Activated B cell treated with CpG ODN at 0.5 μM for 24 hours (primary cell): ENCODE measurements at regions not wholly inside any gene's neighbourhood (a gene's known extent, or its start where the extent isn't known, plus 50 kb on each side); places are given as distances from the start of the nearest gene placed in this dataset.
"Not testable (repeated sequence)": the region's sequence is repeated elsewhere in the genome, so short reads cannot be mapped to it uniquely, and the experiment has no call there.

Source experiments
- ATAC-seq: fragments of 200-7000 bp; cut with Tn5 transposase; one replicate; pipeline ENCODE4 v1.10.0; 2021; ENCODE audit warnings: low read depth, mild to moderate bottlenecking, moderate library complexity
- CTCF ChIA-PET: fragments of 350-600 bp; sonication (Branson Sonifier 250); formaldehyde crosslinking; loops from one replicate; lab custom pipeline; 2021; ENCODE audit warnings: antibody characterized with exemption; lab: Charles Lee
- POLR2A ChIA-PET: fragments of 350-600 bp; sonication (Branson Sonifier 250); formaldehyde crosslinking; loops from one replicate; lab custom pipeline; 2021; ENCODE audit warnings: antibody characterized with exemption; lab: Charles Lee
- DNase-seq: peaks from one replicate; pipeline ENCODE4 v3.0.0; 2022
- H3K27ac Mint-ChIP-seq: one replicate; pipeline ENCODE4 v1.8.0; 2020; ENCODE audit warnings: mixed read lengths
- H3K27me3 Mint-ChIP-seq: one replicate; pipeline ENCODE4 v1.8.0; 2021; ENCODE audit warnings: mixed read lengths
- H3K36me3 Mint-ChIP-seq: one replicate; pipeline ENCODE4 v1.8.0; 2021; ENCODE audit warnings: low read depth, mixed read lengths
- H3K4me1 Mint-ChIP-seq: one replicate; pipeline ENCODE4 v1.8.0; 2021; ENCODE audit warnings: mixed read lengths
- H3K4me3 Mint-ChIP-seq: one replicate; pipeline ENCODE4 v1.8.0; 2020; ENCODE audit warnings: mild to moderate bottlenecking, mixed read lengths
- H3K9me3 Mint-ChIP-seq: one replicate; pipeline ENCODE4 v1.8.0; 2020; ENCODE audit warnings: mixed read lengths
- CTCF ChIP-seq: fragments of 200-600 bp; IDR thresholded peaks from one replicate; pipeline ENCODE4 v1.8.0; 2022; ENCODE audit warnings: antibody characterized with exemption, mild to moderate bottlenecking
- intact Hi-C: fragments of 100-400 bp; cut with micrococcal nuclease; formaldehyde crosslinking; loops from one replicate; pipeline ENCODE4 v1.15.1; 2024

- ATAC-seq (no peak), DNase-seq (no peak)
- ChIA-PET CTCF (no interaction called here), POLR2A (interaction anchor here (0.7 kb wide), 1 partner anchor 137 kb away, joined by 4 read pairs; no protein-coding TSS in a partner anchor)
- peak overlapping the region; percentile 44 for H3K27ac Mint-ChIP-seq
- peaks cover 27% of the 10 kb centered on the region for H3K4me1 Mint-ChIP-seq
- no peak for TF ChIP-seq CTCF
- no peaks in the 10 kb centered on the region for H3K27me3 Mint-ChIP-seq
- peaks cover 3% of the 10 kb centered on the region for H3K36me3 Mint-ChIP-seq
- H3K9me3 Mint-ChIP-seq: peaks cover 10% of the 10 kb centered on the region
- H3K4me3 Mint-ChIP-seq: no peak overlapping the region
- intact Hi-C loops: no loop called here
Measured at GRCh38 chr16:10277597-10277996, 95.4 kb upstream of the GRIN2A start.

- H3K9me3 Mint-ChIP-seq: peaks cover 10% of the 10 kb centered on the region
- no peak overlapping the region for H3K27ac Mint-ChIP-seq
- H3K4me1 Mint-ChIP-seq: peaks cover 17% of the 10 kb centered on the region
- DNase-seq (no peak), ATAC-seq (no peak)
- H3K36me3 Mint-ChIP-seq: peaks cover 3% of the 10 kb centered on the region
- CTCF ChIA-PET: interaction anchor here (1.4 kb wide), 1 partner anchor 34 kb away, joined by 3 read pairs; no protein-coding TSS in a partner anchor
- intact Hi-C loops: no loop called here
- no peak for TF ChIP-seq CTCF
- no peaks in the 10 kb centered on the region for H3K27me3 Mint-ChIP-seq
- no peak overlapping the region for H3K4me3 Mint-ChIP-seq
- POLR2A ChIA-PET: no interaction called here
Measured at GRCh38 chr16:10280262-10281170, 98.3 kb upstream of the GRIN2A start.

GRCh38 chr16:10282367-10282766 lies 100.1 kb upstream of the GRIN2A start:
- no peaks in the 10 kb centered on the region for H3K27me3 Mint-ChIP-seq
- H3K4me1 Mint-ChIP-seq: peaks cover 4% of the 10 kb centered on the region
- no peak for DNase-seq
- peaks cover 3% of the 10 kb centered on the region for H3K36me3 Mint-ChIP-seq
- peaks cover 6% of the 10 kb centered on the region for H3K9me3 Mint-ChIP-seq
- H3K27ac Mint-ChIP-seq: no peak overlapping the region
- ATAC-seq: no peak
- CTCF ChIA-PET: no interaction called here
- intact Hi-C loops: no loop called here
- H3K4me3 Mint-ChIP-seq: no peak overlapping the region
- POLR2A ChIA-PET: no interaction called here
- no peak for TF ChIP-seq CTCF

GRCh38 chr16:10283246-10283645 lies 101.0 kb upstream of the GRIN2A start:
- POLR2A ChIA-PET, H3K27me3 Mint-ChIP-seq, H3K36me3 Mint-ChIP-seq, intact Hi-C loops, DNase-seq, H3K9me3 Mint-ChIP-seq, H3K4me3 Mint-ChIP-seq, H3K27ac Mint-ChIP-seq, ATAC-seq, H3K4me1 Mint-ChIP-seq, CTCF ChIA-PET: not testable (repeated sequence)

GRCh38 chr16:10290467-10291105 lies 95.3 kb upstream of the ATF7IP2 start:
- ATAC-seq, H3K27me3 Mint-ChIP-seq, H3K9me3 Mint-ChIP-seq, POLR2A ChIA-PET, DNase-seq, H3K4me3 Mint-ChIP-seq, H3K36me3 Mint-ChIP-seq, CTCF ChIA-PET, H3K27ac Mint-ChIP-seq: not testable (repeated sequence)
- intact Hi-C loops: loop anchor here (10.0 kb wide), 1 partner anchor 654 kb away; the partner anchor contains the start of genes CLEC16A and DEXI
- H3K4me1 Mint-ChIP-seq: peaks cover 24% of the 10 kb centered on the region

- H3K4me3 Mint-ChIP-seq, CTCF ChIA-PET, H3K36me3 Mint-ChIP-seq, DNase-seq, ATAC-seq, H3K27me3 Mint-ChIP-seq, POLR2A ChIA-PET, H3K27ac Mint-ChIP-seq, H3K9me3 Mint-ChIP-seq: not testable (repeated sequence)
- H3K4me1 Mint-ChIP-seq: peaks cover 39% of the 10 kb centered on the region
- intact Hi-C loops: loop anchor here (10.0 kb wide), 1 partner anchor 653 kb away; the partner anchor contains the start of genes CLEC16A and DEXI
Measured at GRCh38 chr16:10292197-10292596, 93.7 kb upstream of the ATF7IP2 start.

- H3K27ac Mint-ChIP-seq, H3K27me3 Mint-ChIP-seq, H3K4me3 Mint-ChIP-seq, ATAC-seq, DNase-seq, H3K9me3 Mint-ChIP-seq, CTCF ChIA-PET, H3K36me3 Mint-ChIP-seq, POLR2A ChIA-PET: not testable (repeated sequence)
- peaks cover 46% of the 10 kb centered on the region for H3K4me1 Mint-ChIP-seq
- intact Hi-C loops: loop anchor here (10.0 kb wide), 1 partner anchor 652 kb away; the partner anchor contains the start of genes CLEC16A and DEXI
Measured at GRCh38 chr16:10292976-10293375, 92.9 kb upstream of the ATF7IP2 start.

GRCh38 chr16:10294153-10294552 lies 91.7 kb upstream of the ATF7IP2 start:
- H3K36me3 Mint-ChIP-seq, ATAC-seq, DNase-seq, H3K4me3 Mint-ChIP-seq, H3K9me3 Mint-ChIP-seq, H3K27me3 Mint-ChIP-seq: not testable (repeated sequence)
- ChIA-PET CTCF (interaction anchor here (1.0 kb wide), 1 partner anchor 92 kb away, joined by 3 read pairs; the partner anchor contains the start of gene ATF7IP2), POLR2A (interaction anchor here (0.6 kb wide), 1 partner anchor 13 kb away, joined by 9 read pairs; no protein-coding TSS in a partner anchor)
- Mint-ChIP-seq H3K4me1 (peaks cover 54% of the 10 kb centered on the region), H3K27ac (peak overlapping the region; percentile 54)
- intact Hi-C loops: loop anchor here (10.0 kb wide), 1 partner anchor 651 kb away; the partner anchor contains the start of genes CLEC16A and DEXI
